ENCODE measurements at regions not wholly inside any gene's neighbourhood (a gene's known extent, or its start where the extent isn't known, plus 50 kb on each side); places are given as distances from the start of the nearest gene placed in this dataset.

GRCh38 chr6:15841937-15842726, 179.3 kb upstream of the DTNBP1 start:
- no peaks in the 10 kb centered on the region for H3K27me3 ChIP-seq (ENCODE audit: control insufficient read depth, insufficient read depth, low read length)
- H3K36me3 ChIP-seq (ENCODE audit: control insufficient read depth, insufficient read depth, low read length), result no peaks in the 10 kb centered on the region
- TF ChIP-seq CTCF (IDR thresholded peaks at IDR 0.05; ENCODE audit: insufficient read depth, low read depth, low read length), result no peak
- no peak for DNase-seq (ENCODE audit: low read depth)
- POLR2A ChIA-PET, result no interaction called here
- no peak overlapping the region for H3K4me3 ChIP-seq (ENCODE audit: low read depth, low read length)
- CTCF ChIA-PET, result interaction anchor here (1.4 kb wide), 1 partner anchor 9 kb away, joined by 3 read pairs; no protein-coding TSS in a partner anchor

DNA sequence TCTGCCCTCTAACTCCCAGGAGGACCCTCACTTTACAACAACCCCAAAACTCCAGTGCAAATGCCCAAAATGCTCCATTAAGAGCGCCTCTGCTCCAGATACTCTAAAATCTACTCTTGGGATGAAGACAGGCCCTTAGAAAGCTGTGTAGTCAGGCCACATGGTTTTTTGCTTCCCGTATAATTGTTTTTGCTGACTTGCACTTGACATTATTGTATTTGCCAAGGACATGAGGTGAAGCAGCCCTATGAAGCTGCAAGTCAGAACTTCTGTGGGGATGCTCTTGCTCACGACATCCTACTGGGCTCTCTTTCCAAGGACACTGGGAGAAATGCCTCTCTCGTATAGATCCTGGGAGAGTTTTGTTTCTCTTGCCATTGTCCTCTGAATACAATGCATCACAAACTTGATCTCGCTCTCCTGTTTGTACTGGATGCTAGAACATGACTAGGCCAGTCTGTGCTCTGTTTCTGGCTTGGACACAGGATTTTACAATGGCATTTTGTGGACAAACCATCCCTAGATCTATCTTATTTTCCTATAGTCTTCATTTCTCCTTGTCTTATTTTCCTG, 177.2 kb upstream of the DTNBP1 start:
- POLR2A ChIA-PET, result no interaction called here
- Histone ChIP-seq H3K36me3 (ENCODE audit: control insufficient read depth, insufficient read depth, low read length) (no peaks in the 10 kb centered on the region), H3K27me3 (ENCODE audit: control insufficient read depth, insufficient read depth, low read length) (no peaks in the 10 kb centered on the region), H3K4me3 (ENCODE audit: low read depth, low read length) (no peak overlapping the region)
- CTCF ChIA-PET, result interaction anchor here (1.2 kb wide), 1 partner anchor 8 kb away, joined by 3 read pairs; no protein-coding TSS in a partner anchor
- DNase-seq (ENCODE audit: low read depth), result no peak
- no peak for TF ChIP-seq CTCF (IDR thresholded peaks at IDR 0.05; ENCODE audit: insufficient read depth, low read depth, low read length)

DNA sequence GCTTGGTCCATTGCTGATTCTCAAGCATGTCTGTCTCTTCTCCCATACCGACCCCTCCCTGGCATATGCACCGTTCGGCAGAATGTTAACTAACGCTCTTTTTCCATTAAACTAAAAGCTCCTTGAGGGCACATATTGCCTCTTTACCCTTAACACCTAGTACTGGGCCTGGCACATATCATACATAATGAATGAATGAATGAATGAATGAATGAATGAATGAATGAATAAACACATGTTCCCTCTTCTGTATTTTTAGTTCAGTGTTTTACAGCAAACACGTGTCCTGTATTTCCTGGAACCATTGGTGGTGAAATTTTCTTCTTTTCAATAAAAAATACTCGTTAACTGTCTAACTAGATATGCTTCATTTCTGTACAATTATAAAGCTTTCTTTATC, 174.4 kb upstream of the DTNBP1 start:
- ChIA-PET CTCF (no interaction called here), POLR2A (no interaction called here)
- H3K27me3 ChIP-seq (ENCODE audit: control insufficient read depth, insufficient read depth, low read length), result no peaks in the 10 kb centered on the region
- DNase-seq (ENCODE audit: low read depth), result no peak
- no peak overlapping the region for H3K4me3 ChIP-seq (ENCODE audit: low read depth, low read length)
- H3K36me3 ChIP-seq (ENCODE audit: control insufficient read depth, insufficient read depth, low read length), result no peaks in the 10 kb centered on the region
- no peak for TF ChIP-seq CTCF (IDR thresholded peaks at IDR 0.05; ENCODE audit: insufficient read depth, low read depth, low read length)

GRCh38 chr6:15832841-15833240, 170.0 kb upstream of the DTNBP1 start:
- ChIA-PET POLR2A (no interaction called here), CTCF (interaction anchor here (1.1 to 1.7 kb wide), 3 partner anchors 8 to 296 kb away, joined by 3 to 4 read pairs (median 4); partner anchors contain the start of gene MYLIP)
- DNase-seq (ENCODE audit: low read depth), result no peak

More at GRCh38 chr6:15832841-15833240, 170.0 kb upstream of the DTNBP1 start:
- Histone ChIP-seq H3K36me3 (ENCODE audit: control insufficient read depth, insufficient read depth, low read length) (no peaks in the 10 kb centered on the region), H3K4me3 (ENCODE audit: low read depth, low read length) (no peak overlapping the region), H3K27me3 (ENCODE audit: control insufficient read depth, insufficient read depth, low read length) (no peaks in the 10 kb centered on the region)
- TF ChIP-seq CTCF (IDR thresholded peaks at IDR 0.05; ENCODE audit: insufficient read depth, low read depth, low read length), result no peak
